ENCODE measurements at regions not wholly inside any gene's neighbourhood (a gene's known extent, or its start where the extent isn't known, plus 50 kb on each side); places are given as distances from the start of the nearest gene placed in this dataset.
"Not testable (repeated sequence)": the region's sequence is repeated elsewhere in the genome, so short reads cannot be mapped to it uniquely, and the experiment has no call there.

GRCh38 chr13:65829241-65830008, 1400.7 kb downstream of the PCDH9 start:
- no peak for DNase-seq (ENCODE audit: low read depth)

GRCh38 chr13:65826657-65827056, 1403.5 kb downstream of the PCDH9 start:
- DNase-seq (ENCODE audit: low read depth): no peak

GRCh38 chr13:65825039-65825438, 1405.1 kb downstream of the PCDH9 start:
- no peak for DNase-seq (ENCODE audit: low read depth)

- no peak for DNase-seq (ENCODE audit: low read depth)
These were observed 1422.1 kb downstream of the PCDH9 start for GRCh38 chr13:65808061-65808460.

- no peak for DNase-seq (ENCODE audit: low read depth)
These were observed 1426.4 kb downstream of the PCDH9 start for GRCh38 chr13:65803530-65804392.

GRCh38 chr13:65789815-65790214, 1440.3 kb downstream of the PCDH9 start:
- DNase-seq (ENCODE audit: low read depth): peak; percentile 50

GRCh38 chr13:65787082-65787481, 1443.1 kb downstream of the PCDH9 start:
- no peak for DNase-seq (ENCODE audit: low read depth)

GRCh38 chr13:65784088-65784816, 1445.9 kb downstream of the PCDH9 start:
- no peak for DNase-seq (ENCODE audit: low read depth)

GRCh38 chr13:65783383-65783782, 1446.8 kb downstream of the PCDH9 start:
- DNase-seq (ENCODE audit: low read depth): no peak

GRCh38 chr13:65771704-65772313, 1458.3 kb downstream of the PCDH9 start:
- not testable (repeated sequence) for DNase-seq (ENCODE audit: low read depth)

- no peak for DNase-seq (ENCODE audit: low read depth)
These were observed 1461.6 kb downstream of the PCDH9 start for GRCh38 chr13:65768545-65768944.

- no peak for DNase-seq (ENCODE audit: low read depth)
These were observed 1466.3 kb downstream of the PCDH9 start for GRCh38 chr13:65763811-65764210.

GRCh38 chr13:65762012-65762411, 1468.1 kb downstream of the PCDH9 start:
- no peak for DNase-seq (ENCODE audit: low read depth)

- no peak for DNase-seq (ENCODE audit: low read depth)
These were observed 1474.0 kb downstream of the PCDH9 start for GRCh38 chr13:65756071-65756671.

- no peak for DNase-seq (ENCODE audit: low read depth)
These were observed 1481.9 kb downstream of the PCDH9 start for GRCh38 chr13:65748227-65748626.

- DNase-seq (ENCODE audit: low read depth): no peak
These were observed 1483.7 kb downstream of the PCDH9 start for GRCh38 chr13:65746406-65746921.

- DNase-seq (ENCODE audit: low read depth): peak; percentile 6
These were observed 1485.3 kb downstream of the PCDH9 start for GRCh38 chr13:65744836-65745235.

- DNase-seq (ENCODE audit: low read depth): no peak
These were observed 1497.0 kb downstream of the PCDH9 start for GRCh38 chr13:65733110-65733509.

- no peak for DNase-seq (ENCODE audit: low read depth)
These were observed 1503.1 kb downstream of the PCDH9 start for GRCh38 chr13:65727070-65727469.

GRCh38 chr13:65725006-65725405, 1505.1 kb downstream of the PCDH9 start:
- peak; percentile 2 for DNase-seq (ENCODE audit: low read depth)

- peak; percentile 8 for DNase-seq (ENCODE audit: low read depth)
These were observed 1505.9 kb downstream of the PCDH9 start for GRCh38 chr13:65724226-65724625.
